Middle frontal gyrus (tissue), 1 donor: ENCODE measurements at regions not wholly inside any gene's neighbourhood (a gene's known extent, or its start where the extent isn't known, plus 50 kb on each side); places are given as distances from the start of the nearest gene placed in this dataset.

Experiments
- DNase-seq: peaks from one replicate; pipeline ENCODE4 v3.0.0-alpha.2; 2015; ENCODE audit warnings: low spot score; ENCODE audit errors: extremely low spot score

DNA sequence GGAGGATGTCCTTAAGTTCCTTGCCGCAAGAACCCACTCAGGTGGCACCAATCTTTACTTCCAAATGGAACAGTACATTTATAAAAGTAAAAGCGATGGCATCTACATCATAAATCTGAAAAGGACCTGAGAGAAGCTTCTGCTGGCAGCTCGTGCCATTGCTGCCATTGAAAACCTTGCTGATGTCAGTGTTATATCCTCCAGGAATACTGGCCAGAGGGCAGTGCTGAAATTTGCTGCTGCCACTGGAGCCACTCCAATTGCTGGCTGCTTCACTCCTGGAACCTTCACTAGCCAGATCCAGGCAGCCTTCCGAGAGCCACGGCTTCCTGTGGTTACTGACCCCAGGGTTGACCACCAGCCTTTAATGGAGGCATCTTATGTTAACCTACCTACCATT is 191.7 kb downstream of the TRIM27 start:
- DNase-seq = no peak

GRCh38 chr6:28734443-28734959 is 189.3 kb downstream of the TRIM27 start:
- no peak for DNase-seq

DNA sequence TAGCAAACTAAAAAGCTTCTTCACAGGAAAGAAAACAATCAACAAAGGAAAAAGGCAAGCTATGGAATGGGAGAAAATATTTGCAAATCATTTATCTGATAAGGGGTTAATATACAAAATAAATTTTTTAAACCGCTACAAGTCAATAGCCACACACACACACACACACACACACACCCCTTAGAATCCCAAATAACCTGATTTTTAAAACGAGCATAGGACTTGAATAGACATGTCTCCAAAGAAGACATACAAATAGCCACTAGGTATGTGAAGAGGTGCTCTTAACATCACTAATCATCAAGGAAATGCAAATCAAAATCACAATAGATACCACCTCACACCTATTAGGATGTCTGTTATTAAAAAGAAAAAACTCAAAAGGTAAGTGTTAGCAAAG is 187.7 kb downstream of the TRIM27 start:
- no peak for DNase-seq

DNA sequence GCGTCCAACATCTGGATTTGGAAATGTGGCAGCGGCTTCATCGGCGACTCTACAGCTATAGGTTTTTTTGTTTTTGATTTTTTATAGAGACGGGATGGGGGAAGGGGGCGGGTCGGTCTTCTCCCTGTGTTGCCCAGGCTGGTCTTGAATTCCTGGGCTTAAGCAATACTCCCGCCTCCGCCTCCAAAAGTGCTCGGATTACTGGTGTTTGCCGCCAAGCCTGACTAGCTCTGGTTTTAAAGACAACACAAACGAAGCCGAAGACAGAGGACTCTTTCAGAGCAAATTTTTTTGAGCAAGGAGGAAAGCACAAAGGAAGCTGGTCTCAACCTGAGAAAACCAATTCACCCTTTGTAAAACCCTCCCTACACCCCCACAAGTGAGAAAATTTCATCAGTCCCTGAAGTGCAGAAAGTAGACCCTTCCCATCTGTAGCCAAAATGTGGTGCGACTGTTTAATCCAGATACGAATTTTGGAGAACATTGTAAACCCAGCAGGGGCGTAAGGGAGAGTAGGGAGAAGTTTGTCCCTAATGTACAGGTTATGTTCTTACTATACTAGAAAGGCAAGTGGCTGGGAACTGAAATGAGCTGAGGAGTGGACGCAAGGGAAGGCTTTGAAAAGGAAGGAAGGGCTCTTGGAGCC is 185.9 kb downstream of the TRIM27 start:
- no peak for DNase-seq

DNA sequence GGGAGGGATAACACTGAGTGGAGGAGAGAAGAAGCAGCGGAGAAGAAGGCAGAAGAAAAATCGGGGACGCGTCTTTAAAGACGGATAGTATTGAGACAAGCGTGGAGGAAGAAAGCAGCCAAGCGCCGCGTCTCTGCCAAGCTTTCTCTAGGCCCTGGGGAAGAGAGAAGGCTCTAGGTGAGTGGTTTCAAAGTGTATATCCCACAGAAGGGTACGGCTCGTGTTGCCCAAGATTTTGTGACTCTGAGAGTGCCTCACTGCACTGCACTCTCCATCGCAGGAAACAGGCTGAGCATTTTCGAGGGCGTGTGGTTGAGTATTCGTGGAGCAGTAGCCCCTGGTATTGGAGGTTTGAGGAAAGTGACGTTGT is 185.4 kb downstream of the TRIM27 start:
- no peak for DNase-seq

DNA sequence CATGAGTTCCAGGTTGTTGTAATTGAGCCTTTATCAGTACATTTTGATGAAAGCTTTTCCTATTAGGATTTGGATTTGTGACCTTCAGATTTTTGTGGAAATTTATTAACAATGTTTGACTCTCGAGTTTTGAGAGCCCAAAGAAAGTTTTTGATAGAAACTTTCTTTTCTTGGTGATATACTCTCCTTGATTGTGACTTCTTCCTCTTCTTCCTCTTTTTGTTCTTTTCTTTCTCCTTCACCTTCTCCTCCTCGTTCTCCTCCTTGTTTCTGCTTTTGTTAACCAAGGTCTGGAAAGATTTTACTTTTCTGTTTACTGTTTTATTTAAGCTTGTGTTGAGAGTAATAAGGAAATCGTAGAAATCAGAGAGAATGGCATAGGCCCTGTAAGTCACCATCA is 182.4 kb downstream of the TRIM27 start:
- no peak for DNase-seq

DNA sequence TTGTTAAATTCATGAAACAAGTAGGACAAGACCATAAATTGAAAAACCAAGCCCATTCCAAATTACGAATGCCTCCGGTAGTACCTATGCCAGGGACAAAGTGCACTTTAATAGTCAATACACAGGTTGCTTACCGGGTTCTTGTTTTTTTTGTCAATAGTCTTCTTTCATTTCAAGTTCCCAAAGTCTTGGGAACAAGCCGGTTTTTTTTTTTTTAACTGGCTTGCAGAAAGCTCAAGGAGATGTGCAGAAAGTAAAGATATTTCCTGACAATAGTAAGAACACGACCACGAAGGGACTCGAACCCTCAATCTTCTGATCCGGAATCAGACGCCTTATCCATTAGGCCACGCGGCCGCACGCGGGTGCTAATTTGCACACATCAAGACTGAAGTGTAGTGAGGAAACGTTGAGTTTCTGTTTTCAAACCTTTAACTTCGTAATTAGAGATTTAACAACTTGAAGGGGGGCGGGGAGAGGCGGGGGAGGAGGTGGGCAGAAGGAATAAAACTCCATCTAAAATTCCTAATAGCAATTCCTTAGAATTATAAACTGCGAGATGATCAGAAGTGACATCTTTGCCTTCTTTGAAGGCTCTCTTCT is 181.0 kb downstream of the TRIM27 start:
- no peak for DNase-seq

- no peak for DNase-seq
Measured at GRCh38 chr6:28743271-28743789, 180.5 kb downstream of the TRIM27 start.

- DNase-seq = no peak
Measured at GRCh38 chr6:28747083-28747630, 176.6 kb downstream of the TRIM27 start.

DNA sequence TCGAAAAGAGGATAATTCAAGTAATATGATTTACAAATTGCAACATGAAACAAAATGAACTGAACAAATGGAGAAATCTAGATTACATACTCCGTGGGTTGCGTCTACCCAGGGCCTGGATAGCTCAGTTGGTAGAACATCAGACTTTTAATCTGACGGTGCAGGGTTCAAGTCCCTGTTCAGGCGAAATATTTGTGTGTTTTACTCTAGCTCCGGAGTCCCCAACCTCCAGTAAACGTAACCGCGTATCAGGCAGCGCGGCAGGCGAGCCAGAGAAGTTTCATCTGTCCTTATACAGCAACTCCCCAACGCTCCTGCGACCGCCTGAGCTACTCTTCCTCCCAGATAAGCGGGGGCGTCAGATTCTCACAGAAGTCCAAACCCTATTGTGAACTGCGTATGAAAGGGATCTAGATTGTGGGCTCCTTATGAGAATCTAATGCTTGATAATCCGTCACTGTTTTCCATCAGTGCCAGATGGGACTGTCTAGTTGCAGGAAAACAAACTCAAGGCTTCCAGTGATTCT is 176.1 kb downstream of the TRIM27 start:
- no peak for DNase-seq

DNA sequence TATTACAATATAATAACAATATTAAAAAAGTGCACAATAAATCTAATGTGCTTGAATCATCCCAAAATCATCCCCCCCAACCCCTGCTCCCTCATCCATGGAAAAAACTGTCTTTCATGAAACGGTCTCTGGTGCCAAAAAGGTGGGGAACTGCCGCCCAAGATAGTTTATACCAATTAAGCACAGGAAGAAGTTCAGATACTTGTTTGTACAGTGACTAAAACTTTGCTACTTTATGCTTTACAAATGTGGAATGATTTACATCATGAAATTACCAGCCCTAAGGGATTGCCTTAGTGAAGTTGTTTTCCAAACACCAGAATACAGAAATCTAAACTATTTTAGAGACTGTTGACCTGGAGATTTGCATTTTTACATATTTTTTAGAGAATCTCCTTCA is 175.6 kb downstream of the TRIM27 start:
- no peak for DNase-seq

GRCh38 chr6:28750926-28751458 is 172.8 kb downstream of the TRIM27 start:
- no peak for DNase-seq

DNA sequence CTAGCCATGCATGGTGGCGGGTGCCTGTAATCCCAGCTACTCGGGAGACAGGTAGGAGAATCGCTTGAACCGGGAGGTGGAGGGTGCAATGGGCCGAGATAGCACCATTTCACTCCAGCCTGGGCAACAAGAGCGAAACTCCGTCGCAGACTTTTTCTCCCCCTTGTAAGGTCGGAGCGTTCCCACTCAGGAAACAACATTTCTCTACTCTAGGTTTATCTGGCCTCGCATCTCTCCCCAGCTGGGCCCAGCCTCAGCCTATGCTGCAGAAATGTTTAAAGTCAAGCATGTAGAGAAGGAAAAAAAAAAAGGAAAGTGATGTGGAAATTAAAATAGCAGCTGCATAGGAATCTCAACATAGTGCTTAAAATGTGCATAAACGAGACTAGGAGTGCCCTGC is 172.3 kb downstream of the TRIM27 start:
- DNase-seq = no peak

DNA sequence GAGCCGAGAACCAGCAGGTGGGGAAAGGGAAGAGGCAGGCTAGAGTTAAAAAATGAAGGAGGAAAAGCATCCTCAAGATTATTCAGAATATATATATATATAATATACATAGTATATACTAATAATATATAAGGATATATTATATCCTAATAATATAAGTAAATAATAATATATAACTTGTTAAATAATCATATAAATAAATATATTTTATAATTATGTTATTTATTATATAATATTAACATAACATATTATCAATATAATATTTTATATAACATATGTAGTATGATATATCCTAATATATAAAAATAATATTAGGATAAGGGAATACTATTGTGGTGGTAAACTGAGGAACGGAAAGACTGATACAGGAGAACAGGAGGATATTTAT is 171.8 kb downstream of the TRIM27 start:
- no peak for DNase-seq

- no peak for DNase-seq
Measured at GRCh38 chr6:28757429-28758045, 166.2 kb downstream of the TRIM27 start.

GRCh38 chr6:28758046-28758817 is 165.6 kb downstream of the TRIM27 start:
- no peak for DNase-seq

GRCh38 chr6:28758818-28759235 is 165.0 kb downstream of the TRIM27 start:
- no peak for DNase-seq

- DNase-seq = no peak
Measured at GRCh38 chr6:28764014-28764723, 159.6 kb downstream of the TRIM27 start.

DNA sequence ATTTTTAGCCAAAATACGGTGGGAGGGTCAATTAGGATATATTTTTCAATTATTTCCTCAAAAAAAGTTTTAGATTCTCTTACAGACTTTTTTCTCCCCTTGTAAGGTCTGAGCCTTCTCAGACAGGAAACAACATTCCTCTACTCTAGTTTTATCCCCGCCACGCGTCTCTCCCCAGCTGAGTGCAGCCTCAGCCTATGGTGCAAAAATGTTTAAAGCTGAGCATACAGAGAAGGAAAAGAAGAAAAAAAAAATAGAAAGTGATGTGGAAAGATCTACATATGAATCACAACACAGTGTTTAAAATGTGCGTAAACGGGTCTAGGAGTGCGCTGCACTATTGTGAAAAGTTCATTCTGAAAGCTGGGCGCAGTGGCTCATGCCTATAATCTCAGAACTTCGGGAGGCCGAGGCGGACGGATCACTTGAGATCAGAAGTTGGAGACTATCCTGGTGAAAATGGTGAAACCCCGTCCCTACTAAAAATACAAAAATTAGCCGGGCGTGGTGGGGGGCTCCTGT is 159.0 kb downstream of the TRIM27 start:
- no peak for DNase-seq

DNA sequence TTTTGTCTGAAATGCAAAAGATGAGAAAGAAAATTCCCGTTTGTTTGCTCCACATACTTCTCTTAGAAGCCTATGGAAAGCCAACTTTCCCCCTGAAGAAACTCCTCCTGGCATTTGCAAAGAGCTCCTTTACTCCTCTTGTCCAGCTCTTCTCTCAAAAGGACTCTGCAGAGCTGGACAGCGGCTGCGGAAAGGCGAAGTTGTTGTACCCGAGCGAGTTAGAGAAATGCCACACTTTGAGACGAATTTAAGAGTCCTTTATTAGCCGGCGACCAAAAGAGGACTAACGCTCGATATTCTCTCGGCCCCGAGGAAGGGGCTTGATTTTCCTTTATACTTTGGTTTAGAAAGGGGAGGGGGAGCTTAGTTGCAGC is 157.8 kb downstream of the TRIM27 start:
- no peak for DNase-seq
